DOHH2 (cell line): ENCODE measurements at regions not wholly inside any gene's neighbourhood (a gene's known extent, or its start where the extent isn't known, plus 50 kb on each side); places are given as distances from the start of the nearest gene placed in this dataset.

Experiments
- H3F3A ChIP-seq: fragments of 200-600 bp; sonication (generic), shearing (Covaris generic); 2 replicates; pipeline ENCODE4 v1.6.0; 2016; ENCODE audit warnings: antibody characterized with exemption, mild to moderate bottlenecking; ENCODE audit not compliant: control insufficient read depth, insufficient read depth
- H3K27ac ChIP-seq: fragments of 200-600 bp; sonication (generic); 2 replicates; pipeline ENCODE4 v1.5.1; 2014; ENCODE audit warnings: low read depth, mild to moderate bottlenecking, low read length, moderate library complexity
- H3K27me3 ChIP-seq: fragments of 200-600 bp; sonication (generic); 2 replicates; pipeline ENCODE4 v1.6.1; 2014; ENCODE audit warnings: mild to moderate bottlenecking, low read length, mixed read lengths; ENCODE audit not compliant: control insufficient read depth
- H3K36me3 ChIP-seq: fragments of 200-600 bp; sonication (generic); 2 replicates; pipeline ENCODE4 v1.6.1; 2014; ENCODE audit warnings: mild to moderate bottlenecking, low read length, moderate library complexity, mixed read lengths; ENCODE audit not compliant: control insufficient read depth
- H3K4me1 ChIP-seq: fragments of 200-600 bp; sonication (generic); 2 replicates; pipeline ENCODE4 v1.6.1; 2014; ENCODE audit warnings: mild to moderate bottlenecking, low read length, mixed read lengths; ENCODE audit not compliant: control insufficient read depth
- H3K4me2 ChIP-seq: fragments of 200-600 bp; sonication (generic); 2 replicates; pipeline ENCODE4 v1.6.0; 2014; ENCODE audit warnings: mild to moderate bottlenecking, low read length, moderate library complexity
- H3K4me3 ChIP-seq: fragments of 200-600 bp; sonication (generic); 2 replicates; pipeline ENCODE4 v1.5.1; 2014; ENCODE audit warnings: mild to moderate bottlenecking, low read length, mixed read lengths
- H3K79me2 ChIP-seq: fragments of 200-600 bp; sonication (generic); 2 replicates; pipeline ENCODE4 v1.6.1; 2014; ENCODE audit warnings: mild to moderate bottlenecking, low read length, mixed read lengths; ENCODE audit not compliant: control insufficient read depth
- H3K9me2 ChIP-seq: fragments of 200-600 bp; sonication (generic); replicated peaks from 2 replicates; pipeline ENCODE4 v1.6.1; 2014; ENCODE audit warnings: mild to moderate bottlenecking, low read length, mixed read lengths; ENCODE audit not compliant: control insufficient read depth
- H3K9me3 ChIP-seq: fragments of 200-600 bp; sonication (generic); 2 replicates; pipeline ENCODE4 v1.6.1; 2014; ENCODE audit warnings: antibody characterized with exemption, low read length, mixed read lengths; ENCODE audit not compliant: control insufficient read depth, insufficient read depth
- H4K20me1 ChIP-seq: fragments of 200-600 bp; sonication (generic); 2 replicates; pipeline ENCODE4 v1.6.0; 2014; ENCODE audit warnings: low read depth, mild to moderate bottlenecking, antibody characterized with exemption, low read length, moderate library complexity; ENCODE audit not compliant: control insufficient read depth, insufficient read depth
- CTCF ChIP-seq: fragments of 200-600 bp; sonication (generic); IDR thresholded peaks from one replicate; pipeline ENCODE4 v1.5.1; 2014; ENCODE audit warnings: antibody characterized with exemption, mild to moderate bottlenecking, low read depth, low read length; ENCODE audit not compliant: poor library complexity, severe bottlenecking
- EZH2phosphoT487 ChIP-seq: fragments of 200-600 bp; sonication (generic); IDR thresholded peaks from 2 replicates; pipeline ENCODE4 v1.6.1; 2017; ENCODE audit warnings: borderline replicate concordance, mild to moderate bottlenecking, antibody characterized with exemption, low read length, moderate library complexity, mixed read lengths

DNA sequence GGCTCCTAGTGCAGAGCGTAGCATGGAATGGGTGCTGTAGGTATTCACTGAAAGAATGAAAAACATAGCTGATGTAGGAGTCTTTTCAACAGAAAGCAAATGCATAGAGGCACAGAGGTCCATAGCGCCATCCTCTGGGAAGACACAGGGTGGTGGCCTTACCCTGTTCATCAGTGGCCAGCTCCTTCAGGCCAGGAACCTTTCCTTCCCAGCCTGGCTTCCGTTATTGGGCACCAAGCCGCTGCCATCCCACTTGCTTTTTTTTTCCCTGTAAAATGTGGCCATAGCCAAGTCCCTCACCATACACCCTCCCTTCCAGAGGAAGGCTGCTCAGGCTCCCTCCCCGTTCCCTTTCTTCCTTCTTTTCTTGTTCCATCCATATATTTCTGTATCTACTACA is 118.1 kb downstream of the ZNF621 start:
- Histone ChIP-seq H3K4me1 (no peaks in the 10 kb centered on the region), H3K4me2 (no peak overlapping the region), H3K9me3 (no peaks in the 10 kb centered on the region), H3K9me2 (no peaks in the 10 kb centered on the region), H3K27me3 (no peaks in the 10 kb centered on the region), H3K79me2 (no peaks in the 10 kb centered on the region), H4K20me1 (no peaks in the 10 kb centered on the region), H3F3A (no peaks in the 10 kb centered on the region), H3K27ac (no peak overlapping the region), H3K36me3 (no peaks in the 10 kb centered on the region), H3K4me3 (no peak overlapping the region)
- TF ChIP-seq CTCF: no peak
- no peak for TF ChIP-seq EZH2phosphoT487

GRCh38 chr3:40645883-40646282 is 121.1 kb downstream of the ZNF621 start:
- Histone ChIP-seq H3K4me3 (no peak overlapping the region), H3K4me2 (no peak overlapping the region), H3K79me2 (no peaks in the 10 kb centered on the region), H3K36me3 (no peaks in the 10 kb centered on the region), H3K4me1 (no peaks in the 10 kb centered on the region), H3K9me2 (no peaks in the 10 kb centered on the region), H3K27ac (no peak overlapping the region), H3F3A (no peaks in the 10 kb centered on the region), H3K27me3 (no peaks in the 10 kb centered on the region), H3K9me3 (no peaks in the 10 kb centered on the region), H4K20me1 (no peaks in the 10 kb centered on the region)
- TF ChIP-seq EZH2phosphoT487 (no peak), CTCF (no peak)

DNA sequence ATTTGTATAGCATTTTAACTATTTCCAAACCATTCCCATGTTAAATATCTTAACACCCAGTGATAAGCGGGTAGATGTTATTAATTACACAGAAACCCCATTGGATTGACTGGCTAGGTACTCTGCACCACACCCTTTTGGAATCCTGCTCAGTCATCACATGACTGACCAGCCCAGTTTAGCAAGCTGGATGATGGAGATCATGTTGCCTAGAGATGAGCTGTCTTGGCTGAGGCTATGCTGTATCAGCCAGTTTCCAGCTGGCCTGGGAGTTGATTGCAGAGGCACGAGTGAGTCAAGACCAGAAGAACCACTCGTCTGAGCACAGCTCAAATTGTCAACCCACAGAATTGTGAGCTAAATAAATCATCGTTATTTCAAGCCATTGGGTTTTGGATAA is 124.6 kb downstream of the ZNF621 start:
- H3K79me2 ChIP-seq: no peaks in the 10 kb centered on the region
- no peaks in the 10 kb centered on the region for H3K9me3 ChIP-seq
- no peak overlapping the region for H3K27ac ChIP-seq
- no peak overlapping the region for H3K4me2 ChIP-seq
- no peaks in the 10 kb centered on the region for H3F3A ChIP-seq
- H3K36me3 ChIP-seq: no peaks in the 10 kb centered on the region
- no peaks in the 10 kb centered on the region for H3K27me3 ChIP-seq
- no peak for TF ChIP-seq EZH2phosphoT487
- TF ChIP-seq CTCF: no peak
- no peak overlapping the region for H3K4me3 ChIP-seq
- H3K4me1 ChIP-seq: no peaks in the 10 kb centered on the region
- no peaks in the 10 kb centered on the region for H4K20me1 ChIP-seq
- no peaks in the 10 kb centered on the region for H3K9me2 ChIP-seq

DNA sequence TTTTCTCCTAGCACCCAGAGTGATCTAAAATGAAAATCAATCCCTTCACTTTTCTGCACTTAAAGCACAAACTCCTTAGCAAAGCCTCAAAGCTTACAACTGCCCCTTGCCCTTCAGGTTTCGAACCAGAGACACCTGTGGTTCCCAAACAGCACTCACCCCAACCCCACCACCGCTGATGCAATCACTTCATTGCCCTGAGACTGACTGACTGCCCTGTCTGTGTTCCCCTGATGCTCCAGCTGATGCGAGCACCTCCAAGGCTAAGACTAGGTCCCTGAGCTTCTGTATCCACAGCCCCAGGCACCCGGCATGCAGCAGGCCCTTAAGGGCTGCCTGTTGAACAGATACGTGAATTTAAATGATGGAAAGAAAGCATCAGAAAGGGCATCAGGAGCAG is 127.3 kb downstream of the ZNF621 start:
- no peak overlapping the region for H3K27ac ChIP-seq
- H4K20me1 ChIP-seq: no peaks in the 10 kb centered on the region
- no peaks in the 10 kb centered on the region for H3K9me3 ChIP-seq
- no peaks in the 10 kb centered on the region for H3K36me3 ChIP-seq
- TF ChIP-seq EZH2phosphoT487 (no peak), CTCF (no peak)
- H3K27me3 ChIP-seq: no peaks in the 10 kb centered on the region
- H3K4me3 ChIP-seq: no peak overlapping the region
- H3K9me2 ChIP-seq: no peaks in the 10 kb centered on the region
- H3F3A ChIP-seq: no peaks in the 10 kb centered on the region
- no peaks in the 10 kb centered on the region for H3K4me1 ChIP-seq
- H3K4me2 ChIP-seq: no peak overlapping the region
- no peaks in the 10 kb centered on the region for H3K79me2 ChIP-seq
